Stimulated activated CD8-positive, alpha-beta memory T cell treated with anti-CD3 and anti-CD28 coated beads, Interleukin-7, amount 100 ng/mL, for 24 hours (primary cell): ENCODE measurements at regions not wholly inside any gene's neighbourhood (a gene's known extent, or its start where the extent isn't known, plus 50 kb on each side); places are given as distances from the start of the nearest gene placed in this dataset.
"Not testable (repeated sequence)": the region's sequence is repeated elsewhere in the genome, so short reads cannot be mapped to it uniquely, and the experiment has no call there.

Experiments used
- DNase-seq: peaks from one replicate; pipeline ENCODE4 v3.0.0-alpha.2; 2020; ENCODE audit warnings: low read depth

DNA sequence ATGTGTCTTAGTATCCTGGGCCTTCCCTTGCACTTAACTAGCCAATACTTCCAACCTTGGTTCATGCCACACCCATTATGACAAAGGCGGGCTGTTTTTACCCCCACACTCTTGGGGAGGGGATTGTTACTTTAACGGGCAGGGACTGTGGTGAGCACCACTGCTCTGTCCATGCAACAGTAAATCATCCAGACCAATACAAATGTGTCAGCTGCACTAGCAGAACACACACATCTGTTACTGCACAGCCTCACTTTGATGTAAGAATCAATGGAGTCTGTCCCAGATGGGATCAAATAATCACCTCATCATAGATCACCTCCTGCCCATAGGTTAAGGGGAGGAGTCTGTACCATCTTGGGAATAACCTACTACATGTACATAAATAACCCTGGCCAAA, 58.1 kb downstream of the NPAP1 start:
- no peak for DNase-seq

DNA sequence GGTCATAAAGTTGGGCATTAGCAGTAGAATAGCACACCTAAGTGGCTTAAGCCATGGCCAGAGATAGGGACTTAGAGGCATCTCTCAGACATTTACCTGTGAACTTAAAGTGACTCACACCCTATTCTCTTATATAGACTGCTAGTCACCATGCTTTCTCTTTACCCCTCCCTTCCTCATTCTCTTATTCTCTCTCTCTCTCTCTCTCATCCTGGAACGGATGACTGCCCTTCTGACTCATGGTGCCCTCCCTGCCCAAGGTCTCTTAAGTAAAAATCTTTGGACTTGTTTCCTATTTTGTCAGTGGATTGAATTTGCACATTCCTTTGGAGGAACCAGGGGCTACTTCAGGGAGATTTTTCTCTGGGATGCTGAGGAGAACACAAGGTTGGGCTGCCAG, 58.8 kb downstream of the NPAP1 start:
- no peak for DNase-seq

DNA sequence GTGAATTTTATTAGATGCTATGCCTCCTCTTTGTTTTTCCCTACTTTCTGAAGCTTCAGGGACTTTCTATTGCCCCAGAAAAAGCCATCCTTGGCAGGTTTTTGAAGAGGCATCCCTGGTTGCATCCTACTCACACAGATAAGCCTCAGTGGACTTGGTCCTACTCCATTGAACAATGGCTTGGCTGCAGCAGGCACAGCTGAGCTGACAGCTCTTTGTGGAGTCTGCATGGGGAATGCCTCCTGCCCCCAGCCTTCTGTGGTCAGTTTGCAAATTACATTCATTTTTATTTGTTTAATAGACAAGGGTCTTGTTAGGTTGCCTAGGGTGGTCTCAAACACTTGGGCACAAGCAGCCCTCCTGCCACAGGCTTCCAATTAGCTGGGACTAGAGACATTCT, 69.7 kb downstream of the NPAP1 start:
- DNase-seq, result no peak

DNA sequence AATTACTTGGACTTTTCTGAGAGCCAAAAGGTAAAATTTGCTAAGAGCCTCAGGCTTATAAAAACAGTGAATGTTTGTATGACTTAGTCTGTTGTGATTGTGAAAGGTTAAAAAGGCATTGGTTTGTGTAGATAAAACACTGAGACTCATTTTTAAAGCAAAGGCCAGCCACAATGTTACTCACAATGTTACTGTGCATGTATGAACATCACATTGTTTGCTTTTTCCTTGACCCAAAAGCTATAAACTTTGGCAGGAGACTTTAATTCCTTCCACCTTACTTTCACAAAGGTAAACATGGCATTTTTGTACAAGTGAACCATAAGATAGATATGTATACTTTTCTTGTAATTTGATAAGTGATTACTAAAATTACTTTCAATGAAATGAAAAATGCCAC, 70.5 kb downstream of the NPAP1 start:
- DNase-seq, result no peak

DNA sequence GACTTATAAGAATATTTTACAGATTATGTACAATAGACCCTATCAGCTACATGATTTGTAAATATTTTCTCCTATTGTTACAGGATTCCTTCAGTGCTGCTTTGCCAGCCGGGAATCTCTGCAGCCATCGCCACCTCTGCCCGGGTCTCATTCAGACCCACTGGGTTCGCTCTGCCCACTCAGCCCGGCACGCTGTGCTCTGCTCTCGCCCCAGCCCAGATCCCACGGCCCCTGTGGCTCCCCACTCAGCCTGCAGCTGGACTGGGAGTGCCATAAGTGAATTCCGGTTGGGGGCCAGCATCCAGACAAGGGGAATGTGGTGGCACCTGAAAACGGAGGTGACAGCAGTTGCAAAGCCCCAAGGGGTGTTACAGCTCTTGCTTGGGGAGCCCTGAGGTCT, 71.8 kb downstream of the NPAP1 start:
- no peak for DNase-seq

DNA sequence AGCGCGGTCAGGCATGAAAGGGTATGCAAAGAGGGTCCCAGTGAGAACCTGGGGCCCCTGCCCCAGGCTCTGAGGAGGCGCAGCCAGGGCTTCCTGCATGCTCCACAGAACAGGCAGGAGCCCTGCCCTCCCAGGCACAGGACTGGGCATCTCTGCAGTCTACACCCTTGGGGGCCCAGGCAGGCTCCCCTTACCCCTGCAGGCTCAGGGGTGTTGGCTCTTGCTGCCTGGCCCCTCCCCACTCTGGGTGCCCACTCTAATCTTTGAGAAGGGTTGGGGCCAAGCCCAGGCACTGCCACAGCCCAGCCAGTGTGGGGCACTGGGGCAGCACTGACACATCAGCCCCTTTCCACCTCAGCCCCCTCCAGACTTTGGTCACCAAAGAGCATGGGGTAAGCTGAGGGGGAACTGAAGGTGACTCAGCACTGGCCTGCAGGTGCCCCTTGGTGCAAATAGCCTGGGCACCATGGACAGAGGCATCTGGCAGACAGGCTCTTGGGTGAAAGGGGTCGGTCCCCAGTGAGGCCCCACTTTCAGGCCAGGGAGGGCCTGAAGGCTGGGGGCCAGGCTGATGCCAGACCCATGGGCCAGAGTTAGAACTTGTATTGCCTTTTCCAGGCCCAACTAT, 73.4 kb downstream of the NPAP1 start:
- DNase-seq, result no peak

DNA sequence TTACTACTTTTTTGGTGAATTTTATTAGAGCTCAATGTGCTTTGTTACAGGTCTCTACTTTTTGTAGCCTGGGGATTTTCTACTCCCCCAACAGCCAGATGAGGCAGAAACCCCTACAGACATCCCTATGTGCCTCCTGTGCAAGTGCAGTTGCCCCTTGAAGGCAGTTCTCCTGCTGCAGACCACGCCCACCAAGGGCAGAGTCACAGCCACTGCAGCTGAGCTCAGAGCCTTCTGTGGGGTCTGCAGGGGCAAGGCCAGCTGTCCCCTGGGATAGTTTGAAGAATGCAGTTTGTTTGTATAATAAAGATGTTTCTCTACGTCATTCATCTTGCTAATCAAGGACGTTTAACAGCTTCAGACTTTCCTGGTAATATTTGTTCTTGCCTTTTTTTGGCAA, 76.8 kb downstream of the NPAP1 start:
- DNase-seq, result no peak

DNA sequence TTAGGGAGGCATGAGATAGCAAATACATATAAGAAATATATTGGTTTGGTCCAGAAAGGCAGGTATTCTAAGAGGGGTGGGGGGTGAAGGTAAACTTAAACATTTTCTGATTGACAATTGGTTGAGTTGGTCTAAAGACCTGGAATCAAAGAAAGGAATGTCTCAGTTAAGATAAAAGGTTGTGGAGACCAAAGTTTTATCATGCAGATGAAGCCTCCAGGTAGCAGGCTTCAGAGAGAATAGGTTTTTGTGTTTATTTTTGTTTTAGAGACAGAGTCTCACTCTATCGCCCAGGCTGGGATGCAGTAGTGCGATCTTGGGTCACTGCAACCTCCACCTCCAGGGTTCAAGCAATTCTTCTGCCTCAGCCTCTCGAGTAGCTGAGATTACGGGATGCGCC, 80.5 kb downstream of the NPAP1 start:
- DNase-seq, result no peak

DNA sequence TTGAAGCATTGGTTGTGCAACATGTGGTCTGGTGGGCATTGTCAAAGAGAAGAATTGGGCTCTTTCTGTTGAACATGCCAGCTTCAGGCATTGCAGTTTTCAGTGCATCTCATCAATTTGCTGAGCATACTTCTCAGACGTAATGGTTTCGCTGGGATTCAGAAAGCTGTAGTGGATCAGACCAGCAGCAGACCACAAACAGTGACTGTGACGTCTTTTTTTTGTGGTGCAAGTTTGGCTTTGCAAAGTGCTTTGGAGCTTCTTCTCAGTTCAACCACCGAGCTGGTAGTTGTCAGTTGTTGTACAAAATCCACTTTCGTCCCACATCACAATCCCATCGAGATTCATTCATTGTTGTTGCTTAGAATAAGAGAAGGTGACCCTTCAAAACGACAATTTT, 84.5 kb downstream of the NPAP1 start:
- no peak for DNase-seq

DNA sequence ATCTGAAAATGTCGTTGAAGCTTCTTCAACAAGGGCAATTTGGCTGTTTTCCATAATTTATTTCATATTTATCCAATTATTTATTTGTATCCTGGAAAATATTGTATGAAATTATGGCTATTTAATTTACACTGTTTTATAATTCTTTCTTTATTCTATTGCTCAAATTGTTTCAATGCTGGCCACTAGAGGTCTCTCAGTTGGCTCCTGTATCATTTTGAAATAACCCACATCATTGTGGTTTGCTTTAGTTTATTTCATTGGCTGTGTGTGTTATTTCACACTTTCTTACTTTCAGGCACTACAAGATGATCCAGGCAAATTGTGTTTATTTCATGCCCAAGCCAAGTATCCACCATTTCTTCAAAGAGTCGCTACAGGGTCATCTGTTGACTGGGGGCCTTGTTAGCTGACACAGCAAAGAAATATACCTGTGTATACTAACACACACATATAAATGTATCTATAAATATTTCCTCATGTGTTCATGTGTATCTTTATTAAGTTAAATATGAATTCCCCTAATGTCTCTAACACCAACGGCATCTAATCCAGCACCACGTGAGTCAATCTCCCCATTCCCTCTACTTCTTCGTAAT, 86.2 kb downstream of the NPAP1 start:
- DNase-seq, result no peak

DNA sequence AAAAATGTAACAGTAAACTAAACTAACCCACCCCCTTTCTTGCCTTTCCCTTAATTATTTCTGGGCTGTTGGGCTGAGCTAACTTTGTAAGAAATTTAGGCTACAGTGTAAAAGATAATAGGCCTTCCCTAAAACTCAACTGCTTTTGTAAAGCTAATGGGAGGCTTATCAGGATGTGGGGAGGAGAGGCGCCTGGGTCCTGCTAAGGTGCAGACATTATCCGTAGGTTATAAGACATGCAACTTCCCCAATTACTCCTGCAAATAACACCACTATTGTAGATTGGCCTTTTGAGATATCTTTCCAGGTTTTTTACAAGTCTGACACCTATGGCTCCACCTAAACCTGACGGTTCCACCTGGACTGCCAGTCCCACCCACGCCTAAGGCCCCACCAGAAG, 88.3 kb downstream of the NPAP1 start:
- DNase-seq, result no peak

DNA sequence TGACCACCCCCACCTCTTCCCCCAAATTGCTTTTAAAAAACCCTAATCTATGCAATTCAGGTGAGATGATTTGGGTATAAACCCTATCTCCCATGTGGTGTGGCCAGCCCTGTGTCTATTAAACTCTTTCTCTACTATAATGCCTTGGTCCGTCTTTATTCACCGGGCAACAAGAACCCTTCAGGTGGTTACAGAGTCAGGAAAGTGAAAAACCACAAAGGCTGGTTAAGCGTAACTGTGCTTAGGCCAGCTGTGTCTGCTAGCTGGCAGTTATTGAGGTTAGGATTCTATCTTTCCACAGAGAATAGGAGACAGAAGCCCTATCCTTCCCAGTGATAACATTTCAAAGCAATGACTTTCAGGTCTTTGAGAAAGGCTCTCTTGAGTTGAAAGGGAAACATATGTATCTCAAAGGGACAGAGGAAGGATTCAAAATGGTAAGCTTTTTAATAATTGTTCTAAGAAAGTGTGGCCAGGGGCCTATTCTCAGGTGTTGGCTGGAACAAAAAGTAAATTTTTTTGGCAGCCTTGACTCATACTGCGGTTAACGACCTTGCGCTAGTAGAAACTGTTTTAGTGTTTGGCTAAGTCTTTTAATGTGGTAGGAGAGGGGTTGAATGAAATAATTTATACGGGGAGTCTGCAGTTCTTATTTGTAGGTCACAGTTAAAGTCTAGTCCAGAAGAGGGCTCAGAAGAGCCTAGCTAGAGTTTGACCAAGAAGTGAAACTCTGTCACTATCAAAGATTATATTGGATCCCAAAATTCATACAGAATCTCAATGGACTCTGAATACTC, 89.0 kb downstream of the NPAP1 start:
- no peak for DNase-seq

DNA sequence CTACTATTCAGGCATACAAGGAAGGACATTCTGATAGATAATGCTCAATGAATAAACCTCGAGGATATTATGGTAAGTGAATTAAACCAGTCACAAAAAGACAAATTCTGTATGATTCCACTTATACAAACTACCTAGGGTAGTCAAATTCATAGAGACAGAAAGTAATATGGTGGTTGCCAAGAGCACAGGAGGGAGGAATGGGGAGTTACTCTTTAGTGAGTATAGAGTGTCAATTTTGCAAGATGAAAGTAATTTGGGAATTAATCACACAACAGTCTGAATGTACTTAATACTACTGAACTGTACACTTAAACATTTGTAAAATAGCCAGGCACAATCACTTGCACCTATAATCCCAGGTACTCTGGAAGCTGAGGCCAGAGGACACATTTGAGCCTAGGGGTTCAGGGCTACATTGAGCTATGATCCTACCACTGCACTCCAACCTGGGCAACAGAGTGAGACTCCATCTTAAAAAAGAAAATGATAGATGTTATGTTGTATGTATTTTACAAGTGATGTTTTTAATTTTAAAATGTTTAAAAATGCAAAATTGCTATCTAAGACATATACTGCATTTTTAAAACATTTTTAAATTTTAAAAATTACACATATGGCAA, 91.0 kb downstream of the NPAP1 start:
- DNase-seq, result no peak

DNA sequence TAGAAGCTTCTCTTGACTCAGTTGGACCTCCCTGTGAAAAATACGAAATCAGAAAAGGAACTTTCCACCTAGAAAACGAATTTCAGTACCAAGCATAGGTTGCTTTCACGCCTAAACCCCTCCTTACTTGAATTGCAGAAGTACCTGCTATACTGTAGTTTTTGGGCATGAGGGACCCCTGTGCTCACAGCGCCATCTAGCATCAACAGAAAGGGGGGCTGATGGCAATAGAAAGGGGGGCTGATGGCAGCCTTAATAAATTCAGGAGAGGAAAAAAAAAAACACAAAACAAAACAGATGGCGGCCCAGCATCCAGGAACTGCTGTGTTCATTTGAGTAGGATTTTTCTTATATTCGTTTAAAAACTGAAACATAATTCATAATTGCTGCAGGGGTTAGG, 96.7 kb downstream of the NPAP1 start:
- DNase-seq, result no peak

DNA sequence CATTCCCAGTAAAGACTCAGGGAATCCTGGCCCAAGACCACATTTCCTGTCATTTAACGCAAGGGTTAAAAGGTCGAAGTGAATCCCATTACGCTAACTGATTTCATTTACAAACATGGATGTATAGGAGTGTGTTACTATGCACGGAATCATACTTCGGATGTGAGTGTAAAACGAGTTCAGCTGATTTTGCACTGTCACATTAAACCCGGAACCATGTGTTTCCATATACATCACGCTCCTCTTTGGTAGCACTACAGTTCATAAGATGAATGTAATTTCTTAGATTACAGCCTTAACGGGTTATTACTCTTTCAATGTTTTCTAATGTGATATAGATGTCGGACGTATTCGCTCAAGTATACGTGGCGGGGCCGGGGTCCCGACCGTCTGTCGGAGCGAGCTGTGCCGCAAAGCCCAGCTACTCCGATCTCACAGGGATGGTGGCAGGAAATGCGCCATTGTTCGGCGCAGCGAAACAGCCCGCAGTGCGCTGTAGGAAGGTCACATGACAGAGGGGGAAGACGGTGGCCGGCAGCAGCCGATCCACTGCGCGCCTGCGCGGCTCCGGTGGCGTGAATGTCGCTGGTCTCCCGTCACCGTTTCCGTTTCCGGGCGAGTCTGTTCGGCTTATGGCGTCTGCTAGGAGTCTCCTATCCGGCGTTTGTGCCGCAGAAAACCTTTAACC, 97.3 kb downstream of the NPAP1 start:
- DNase-seq, result peak; percentile 29

DNA sequence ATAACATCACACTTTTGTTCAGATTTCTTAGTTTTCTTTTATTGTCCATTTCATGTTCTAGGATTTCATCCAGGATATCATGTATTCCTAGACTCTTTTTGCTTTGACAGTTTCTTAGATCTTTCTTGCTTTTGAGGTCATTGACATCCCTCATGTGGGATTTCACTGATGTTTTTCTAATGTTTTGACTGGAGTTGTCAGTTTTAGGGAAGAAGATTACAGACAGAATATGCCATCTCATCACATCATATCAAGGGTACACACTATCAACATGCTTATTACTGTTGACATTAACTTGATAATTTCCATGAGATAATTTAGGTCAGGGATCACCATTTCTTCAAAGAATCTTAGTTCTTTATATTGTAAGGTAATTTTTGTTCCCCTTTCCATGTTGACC, 101.7 kb downstream of the NPAP1 start:
- DNase-seq, result no peak

DNA sequence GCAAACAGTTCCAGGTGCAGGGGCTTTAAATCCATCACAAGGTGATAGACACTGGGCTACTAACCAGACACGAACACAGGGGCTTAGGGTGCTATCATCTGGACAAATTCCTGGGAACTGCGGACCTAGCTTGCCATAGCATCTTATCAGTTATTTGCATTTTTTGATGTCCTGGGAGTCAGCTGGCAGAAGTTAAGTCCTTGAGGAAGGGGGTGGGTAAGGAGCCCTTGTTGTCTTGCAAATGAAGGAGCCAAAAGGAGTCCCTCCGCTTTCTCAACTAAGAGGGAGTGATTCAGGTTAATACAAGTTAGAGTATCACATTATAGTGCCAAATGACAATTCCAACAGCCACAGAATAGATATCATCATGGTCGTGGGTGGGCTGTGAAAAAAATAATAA, 108.9 kb downstream of the NPAP1 start:
- DNase-seq, result no peak

DNA sequence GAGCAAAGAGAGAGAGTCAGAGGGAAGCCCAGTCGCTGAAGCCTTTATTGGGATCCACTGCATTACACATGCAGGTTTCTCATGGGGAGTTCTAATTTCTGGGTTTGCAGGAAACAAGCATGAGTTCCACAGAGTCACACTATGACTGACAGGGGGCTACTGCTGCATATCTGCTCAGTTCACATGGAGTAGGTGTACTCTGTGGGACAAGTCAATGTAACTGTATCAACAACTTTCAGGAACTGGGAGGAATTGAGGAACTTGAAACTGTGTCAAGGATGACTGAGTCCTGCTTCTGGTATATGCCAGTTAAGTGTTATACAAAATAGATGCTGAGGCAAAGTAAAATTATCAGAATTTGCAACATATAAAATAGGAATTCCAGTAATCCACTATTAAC, 110.8 kb downstream of the NPAP1 start:
- no peak for DNase-seq

DNA sequence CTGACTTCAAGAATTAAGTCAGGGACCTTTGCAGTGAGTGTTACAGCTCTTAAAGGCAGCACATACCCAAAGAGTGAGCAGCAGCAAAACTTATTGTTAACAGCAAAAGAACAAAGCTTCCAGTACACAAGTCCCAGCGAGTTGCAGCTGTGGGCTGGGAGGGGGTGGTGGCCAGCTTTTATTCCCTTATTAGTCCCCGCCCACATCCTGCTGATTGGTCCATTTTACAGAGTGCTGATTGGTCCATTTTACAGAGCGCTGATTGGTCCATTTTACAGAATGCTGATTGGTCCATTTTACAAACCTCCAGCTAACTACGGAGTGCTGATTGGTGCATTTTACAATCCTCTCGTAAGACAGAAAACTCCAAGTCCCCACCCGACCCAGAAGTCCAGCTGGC, 127.0 kb downstream of the NPAP1 start:
- DNase-seq, result not testable (repeated sequence)

DNA sequence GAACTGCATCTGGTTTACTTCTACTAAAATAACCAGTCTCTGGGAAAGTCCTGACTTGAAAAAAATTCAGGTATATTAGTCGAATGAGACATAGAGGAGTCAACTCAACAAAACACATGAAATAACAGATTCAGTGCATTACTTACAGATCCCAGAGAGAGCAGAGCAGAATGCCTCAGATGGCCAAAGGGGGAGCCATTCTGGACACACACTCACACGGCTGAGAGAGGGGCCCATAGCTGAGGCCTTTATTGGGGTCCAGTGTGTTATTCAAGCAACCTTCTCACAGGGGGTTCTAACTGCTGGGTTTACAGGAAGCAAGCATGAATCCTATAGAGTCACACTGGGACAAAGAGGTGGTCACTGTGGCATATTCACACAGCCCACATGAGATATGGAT, 135.1 kb upstream of the SNRPN start:
- DNase-seq, result no peak

DNA sequence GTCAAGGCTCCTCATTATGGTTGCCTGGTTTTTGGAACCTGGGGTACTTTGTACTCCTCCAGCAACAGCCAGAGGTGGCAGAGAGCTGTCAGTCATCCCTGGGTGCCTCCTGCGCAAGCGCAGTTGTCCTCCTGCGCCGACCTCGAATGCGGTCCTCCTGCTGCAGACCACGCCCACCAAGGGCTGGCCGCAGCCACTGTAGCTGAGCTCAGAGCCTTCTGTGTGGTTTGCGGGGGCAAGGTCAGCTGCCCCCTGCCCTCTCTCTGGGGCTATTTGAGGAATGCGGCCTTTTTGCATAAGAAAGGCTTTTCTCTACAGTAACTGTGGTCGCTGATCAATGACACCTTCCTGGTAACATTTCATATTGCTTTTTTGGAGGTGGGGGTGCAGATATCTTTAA, 131.3 kb upstream of the SNRPN start:
- no peak for DNase-seq

DNA sequence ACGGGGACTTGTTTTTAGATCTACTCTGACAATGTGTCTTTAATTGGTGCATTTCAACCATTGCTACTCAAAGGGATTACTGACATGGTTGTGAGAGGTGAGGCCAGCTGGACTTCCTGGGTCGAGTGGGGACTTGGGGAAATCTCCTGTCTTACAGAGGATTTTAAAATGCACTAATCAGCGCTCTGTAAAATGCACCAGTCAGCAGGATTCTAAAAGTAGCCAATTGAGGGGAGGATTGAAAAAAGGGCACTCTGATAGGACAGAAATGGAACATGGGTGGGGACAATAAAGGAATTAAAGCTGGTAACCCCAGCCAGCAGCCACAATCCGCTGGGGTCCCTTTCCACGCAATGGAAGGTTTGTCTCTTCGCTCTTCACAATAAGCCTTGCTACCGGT, 122.5 kb upstream of the SNRPN start:
- DNase-seq, result no peak

DNA sequence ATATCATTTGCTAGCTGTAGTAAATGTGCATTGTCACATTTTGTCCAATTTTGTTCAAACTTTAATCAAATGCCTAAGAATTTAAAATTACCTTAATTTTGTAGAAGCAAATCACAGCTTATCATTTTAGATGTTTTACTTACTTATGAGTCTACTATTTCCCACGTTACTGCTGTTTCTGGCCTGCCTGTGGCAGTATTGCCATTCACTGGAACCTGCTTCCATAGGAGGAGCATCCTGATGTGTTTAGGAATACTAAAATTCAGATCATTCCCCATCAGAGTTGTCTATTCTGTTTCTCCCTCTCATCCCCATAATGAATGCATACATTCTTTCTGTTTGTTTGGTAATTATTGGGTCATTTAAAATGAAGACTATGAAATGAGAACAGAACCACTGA, 119.5 kb upstream of the SNRPN start:
- DNase-seq, result no peak
